IMR-90 (cell line): ENCODE measurements at regions not wholly inside any gene's neighbourhood (a gene's known extent, or its start where the extent isn't known, plus 50 kb on each side); places are given as distances from the start of the nearest gene placed in this dataset.

Experiments
- ATAC-seq: fragments of 200-7000 bp; cut with Tn5 transposase; 2 replicates; pipeline ENCODE4 v1.9.1; 2020; ENCODE audit warnings: low read depth, mild to moderate bottlenecking, moderate library complexity
- BruUV-seq: library from RNA; stranded (reverse); fragments of 400-500 nt; replicated peaks from 2 replicates; lab custom pipeline; 2021; lab: Mats Ljungman, UMichigan
- CTCF ChIA-PET: fragments of 300-600 bp; formaldehyde crosslinking; extraction: SDS; loops from one replicate; lab custom pipeline; 2021; ENCODE audit warnings: antibody characterized with exemption; lab: Yijun Ruan, JAX
- POLR2A ChIA-PET: fragments of 300-600 bp; sonication (Branson Sonifier 250); formaldehyde crosslinking; loops from one replicate; lab custom pipeline; 2022; ENCODE audit warnings: antibody characterized with exemption; ENCODE audit not compliant: unreplicated experiment; lab: Charles Lee
- DNase-seq: peaks from one replicate; pipeline ENCODE4 v3.0.0; 2013
- H2AFZ ChIP-seq: replicated peaks from 2 replicates; pipeline ENCODE3; 2013; ENCODE audit warnings: low read length, mild to moderate bottlenecking; ENCODE audit not compliant: poor library complexity
- H2AK5ac ChIP-seq: 2 replicates; pipeline ENCODE4 v1.6.1; 2013; ENCODE audit warnings: low read depth, low read length, inconsistent platforms
- H2AK9ac ChIP-seq: replicated peaks from 2 replicates; pipeline ENCODE3; 2013; ENCODE audit warnings: mild to moderate bottlenecking, low read depth, low read length, moderate library complexity; ENCODE audit not compliant: poor library complexity
- H2BK120ac ChIP-seq: 2 replicates; pipeline ENCODE4 v1.6.1; 2013; ENCODE audit warnings: low read depth, low read length, inconsistent platforms
- H2BK15ac ChIP-seq: 3 replicates; pipeline ENCODE4 v1.6.1; 2013; ENCODE audit warnings: low read depth, low read length, inconsistent platforms
- H2BK20ac ChIP-seq: 2 replicates; pipeline ENCODE4 v1.6.1; 2013; ENCODE audit warnings: low read depth, mild to moderate bottlenecking, inconsistent platforms, low read length, moderate library complexity
- H2BK5ac ChIP-seq: 2 replicates; pipeline ENCODE4 v1.6.1; 2013; ENCODE audit warnings: mild to moderate bottlenecking, low read depth, low read length, inconsistent platforms; ENCODE audit not compliant: poor library complexity, severe bottlenecking
- H3K14ac ChIP-seq: replicated peaks from 2 replicates; pipeline ENCODE4 v1.6.1; 2013; ENCODE audit warnings: low read depth, low read length, inconsistent platforms
- H3K18ac ChIP-seq: 2 replicates; pipeline ENCODE4 v1.6.1; 2013; ENCODE audit warnings: low read depth, low read length, control low read depth
- H3K23ac ChIP-seq: 2 replicates; pipeline ENCODE4 v1.6.1; 2013; ENCODE audit warnings: low read depth, low read length, inconsistent platforms
- H3K27ac ChIP-seq: 2 replicates; pipeline ENCODE4 v1.5.1; 2013; ENCODE audit warnings: mild to moderate bottlenecking, control low read depth, low read length; ENCODE audit not compliant: insufficient read depth
- H3K27me3 ChIP-seq: 2 replicates; pipeline ENCODE4 v1.6.1; 2013; ENCODE audit warnings: low read length; ENCODE audit not compliant: control insufficient read depth, insufficient read depth
- H3K36me3 ChIP-seq: 2 replicates; pipeline ENCODE4 v1.6.1; 2013; ENCODE audit warnings: low read length, mixed read lengths; ENCODE audit not compliant: control insufficient read depth, insufficient read depth
- H3K4ac ChIP-seq: 2 replicates; pipeline ENCODE4 v1.6.1; 2013; ENCODE audit warnings: low read depth, low read length, inconsistent platforms
- H3K4me1 ChIP-seq: 2 replicates; pipeline ENCODE4 v1.6.1; 2013; ENCODE audit warnings: low read length, mixed read lengths; ENCODE audit not compliant: control insufficient read depth, insufficient read depth
- H3K4me2 ChIP-seq: 2 replicates; pipeline ENCODE4 v1.6.1; 2013; ENCODE audit warnings: low read depth, mild to moderate bottlenecking, control low read depth, low read length, moderate library complexity
- H3K4me3 ChIP-seq: 2 replicates; pipeline ENCODE4 v1.5.1; 2013; ENCODE audit warnings: low read depth, mild to moderate bottlenecking, control low read depth, low read length, moderate library complexity; ENCODE audit not compliant: insufficient read depth
- H3K56ac ChIP-seq: 2 replicates; pipeline ENCODE4 v1.6.1; 2013; ENCODE audit warnings: low read length, inconsistent platforms; ENCODE audit not compliant: insufficient read depth; ENCODE audit errors: extremely low read depth
- H3K79me1 ChIP-seq, 2 experiments: 2 replicates each; pipeline ENCODE4 v1.6.1; 2013; ENCODE audit warnings: low read length in 2 of 2, inconsistent platforms in 1 of 2, low read depth in 1 of 2
- H3K9ac ChIP-seq: 2 replicates; pipeline ENCODE4 v1.6.1; 2013; ENCODE audit warnings: low read depth, low read length, control low read depth
- H3K9me1 ChIP-seq: 2 replicates; pipeline ENCODE4 v1.6.1; 2013; ENCODE audit warnings: low read length, inconsistent platforms; ENCODE audit not compliant: insufficient read depth
- H3K9me3 ChIP-seq: 2 replicates; pipeline ENCODE4 v1.6.1; 2013; ENCODE audit warnings: low read length; ENCODE audit not compliant: control insufficient read depth, insufficient read depth
- H4K20me1 ChIP-seq: 2 replicates; pipeline ENCODE4 v1.6.1; 2013; ENCODE audit warnings: low read length, inconsistent platforms; ENCODE audit not compliant: insufficient read depth
- H4K5ac ChIP-seq: 2 replicates; pipeline ENCODE4 v1.6.1; 2013; ENCODE audit warnings: mild to moderate bottlenecking, low read depth, low read length, control low read depth
- H4K8ac ChIP-seq, 2 experiments: 2 replicates each; pipeline ENCODE4 v1.6.1; 2013; ENCODE audit warnings: low read depth in 2 of 2, low read length in 2 of 2, control low read depth in 1 of 2, inconsistent platforms in 1 of 2
- H4K91ac ChIP-seq: 2 replicates; pipeline ENCODE4 v1.6.1; 2013; ENCODE audit warnings: low read depth, low read length, inconsistent platforms; ENCODE audit not compliant: insufficient read depth
- BHLHE40 ChIP-seq: fragments of 150-350 bp; IDR thresholded peaks from 2 replicates; pipeline ENCODE4 v1.6.1; 2016; ENCODE audit warnings: mild to moderate bottlenecking, low read depth, low read length
- CEBPB ChIP-seq: IDR thresholded peaks from 2 replicates; pipeline ENCODE4 v1.6.1; 2012; ENCODE audit warnings: low read depth, low read length, improper control_type of control experiment
- CHD1 ChIP-seq: IDR thresholded peaks from 2 replicates; pipeline ENCODE4 v1.6.1; 2012; ENCODE audit warnings: low read depth, low read length, improper control_type of control experiment
- FOS ChIP-seq: fragments of 150-350 bp; IDR thresholded peaks from 2 replicates; pipeline ENCODE4 v1.6.1; 2016; ENCODE audit warnings: low read depth, low read length
- MAZ ChIP-seq: IDR thresholded peaks from 2 replicates; pipeline ENCODE4 v1.6.1; 2012; ENCODE audit warnings: low read depth, mild to moderate bottlenecking, low read length, improper control_type of control experiment, moderate library complexity, borderline replicate concordance
- POLR2A ChIP-seq: IDR thresholded peaks from 2 replicates; pipeline ENCODE4 v1.6.1; 2012; ENCODE audit warnings: mild to moderate bottlenecking, low read depth, low read length
- RAD21 ChIP-seq: IDR thresholded peaks from 2 replicates; pipeline ENCODE4 v1.6.1; 2012; ENCODE audit warnings: low read length, improper control_type of control experiment
- RFX5 ChIP-seq: IDR thresholded peaks from 2 replicates; pipeline ENCODE4 v1.8.0; 2012; ENCODE audit warnings: low read depth, mild to moderate bottlenecking, low read length, moderate library complexity
- WGBS, 2 experiments: methylation state at CpG; one replicate each; pipeline versions ENCODE4 v1.1.5 to v1.1.7; 2013; ENCODE audit warnings: missing lambda C conversion rate in 2 of 2; ENCODE audit not compliant: insufficient read length in 1 of 2; ENCODE audit errors: extremely low coverage in 2 of 2; 5-methylcytosine and 5-hydroxymethylcytosine counted together
- dilution Hi-C: fragments of 300-500 bp; cut with HindIII; formaldehyde crosslinking; loops from one replicate; pipeline ENCODE4 v1.14.3; 2018; ENCODE audit warnings: low sequenced_read_pairs; ENCODE audit not compliant: unreplicated experiment
- in situ Hi-C: fragments of 300-500 bp; cut with MboI; formaldehyde crosslinking; loops from 3 replicates; pipeline ENCODE4 v1.14.3; 2019; ENCODE audit warnings: low sequenced_read_pairs, inconsistent platforms, mixed read lengths
- intact Hi-C: fragments of 100-400 bp; cut with micrococcal nuclease; formaldehyde crosslinking; loops from 2 replicates; pipeline ENCODE4 v1.10.0; 2022
- TF ChIP-seq, protein P1 (sequence below): conservative IDR thresholded peaks from 2 replicates; pipeline ENCODE4 v1.5.1; 2012; ENCODE audit warnings: mild to moderate bottlenecking, low read depth, low read length, improper control_type of control experiment
- TF ChIP-seq, protein P2 (sequence below): fragments of 150-350 bp; IDR thresholded peaks from 2 replicates; pipeline ENCODE4 v1.6.1; 2016; ENCODE audit warnings: low read depth, mild to moderate bottlenecking, low read length, moderate library complexity, borderline replicate concordance
- TF ChIP-seq, protein P3 (sequence below): fragments of 150-350 bp; IDR thresholded peaks from 2 replicates; pipeline ENCODE4 v1.6.1; 2017; ENCODE audit warnings: mild to moderate bottlenecking, antibody characterized with exemption, low read length, low read depth

DNA sequence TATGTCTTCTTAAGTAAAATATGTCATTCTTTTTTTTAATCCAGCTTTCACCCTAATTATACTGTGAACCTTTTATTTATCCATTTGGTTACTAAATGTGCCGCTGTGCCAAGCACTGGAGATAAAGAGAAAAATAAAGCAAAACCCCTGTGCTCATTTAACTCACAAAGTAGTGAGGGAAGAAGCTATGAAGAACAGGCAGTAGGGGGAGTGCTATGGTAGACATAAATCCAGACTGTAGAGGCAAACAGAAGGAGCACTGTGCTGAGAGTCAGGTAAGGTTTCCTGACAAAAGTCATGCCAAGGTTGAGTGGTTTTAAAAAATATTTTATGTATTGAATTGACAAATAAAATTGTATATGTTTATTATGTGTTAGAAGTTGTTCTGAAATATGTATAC is 188.5 kb upstream of the SYT10 start:
- no TSS peak for BruUV-seq
- Histone ChIP-seq H3K4me1 (no peaks in the 10 kb centered on the region), H3K4me2 (no peak overlapping the region), H2BK5ac (no peak overlapping the region), H2BK15ac (no peak overlapping the region), H3K9me3 (peaks cover 4% of the 10 kb centered on the region; the same call in 1 of the 2 replicates), H3K14ac (no peak overlapping the region), H2BK20ac (no peak overlapping the region), H3K9me1 (no peaks in the 10 kb centered on the region), H3K79me1 (no peaks in the 10 kb centered on the region), H4K8ac (no peak overlapping the region), H2AK9ac (no peak overlapping the region), H2BK120ac (no peak overlapping the region), H3K9ac (no peak overlapping the region), H3K18ac (no peak overlapping the region), H4K5ac (no peak overlapping the region), H2AK5ac (no peak overlapping the region), H3K4ac (no peak overlapping the region), H3K56ac (no peak overlapping the region), H3K27me3 (no peaks in the 10 kb centered on the region), H3K23ac (no peak overlapping the region), H4K20me1 (no peaks in the 10 kb centered on the region), H3K27ac (no peak overlapping the region), H3K4me3 (no peak overlapping the region), H3K36me3 (no peaks in the 10 kb centered on the region), H2AFZ (no peak overlapping the region), H4K91ac (no peak overlapping the region)
- TF ChIP-seq CEBPB = no peak
- no peak for TF ChIP-seq POLR2A
- TF ChIP-seq FOS = no peak
- no peak for TF ChIP-seq BHLHE40
- TF ChIP-seq, protein P1, sequence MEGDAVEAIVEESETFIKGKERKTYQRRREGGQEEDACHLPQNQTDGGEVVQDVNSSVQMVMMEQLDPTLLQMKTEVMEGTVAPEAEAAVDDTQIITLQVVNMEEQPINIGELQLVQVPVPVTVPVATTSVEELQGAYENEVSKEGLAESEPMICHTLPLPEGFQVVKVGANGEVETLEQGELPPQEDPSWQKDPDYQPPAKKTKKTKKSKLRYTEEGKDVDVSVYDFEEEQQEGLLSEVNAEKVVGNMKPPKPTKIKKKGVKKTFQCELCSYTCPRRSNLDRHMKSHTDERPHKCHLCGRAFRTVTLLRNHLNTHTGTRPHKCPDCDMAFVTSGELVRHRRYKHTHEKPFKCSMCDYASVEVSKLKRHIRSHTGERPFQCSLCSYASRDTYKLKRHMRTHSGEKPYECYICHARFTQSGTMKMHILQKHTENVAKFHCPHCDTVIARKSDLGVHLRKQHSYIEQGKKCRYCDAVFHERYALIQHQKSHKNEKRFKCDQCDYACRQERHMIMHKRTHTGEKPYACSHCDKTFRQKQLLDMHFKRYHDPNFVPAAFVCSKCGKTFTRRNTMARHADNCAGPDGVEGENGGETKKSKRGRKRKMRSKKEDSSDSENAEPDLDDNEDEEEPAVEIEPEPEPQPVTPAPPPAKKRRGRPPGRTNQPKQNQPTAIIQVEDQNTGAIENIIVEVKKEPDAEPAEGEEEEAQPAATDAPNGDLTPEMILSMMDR = no peak
- TF ChIP-seq RFX5 = no peak
- no peak for TF ChIP-seq CHD1
- TF ChIP-seq, protein P2, sequence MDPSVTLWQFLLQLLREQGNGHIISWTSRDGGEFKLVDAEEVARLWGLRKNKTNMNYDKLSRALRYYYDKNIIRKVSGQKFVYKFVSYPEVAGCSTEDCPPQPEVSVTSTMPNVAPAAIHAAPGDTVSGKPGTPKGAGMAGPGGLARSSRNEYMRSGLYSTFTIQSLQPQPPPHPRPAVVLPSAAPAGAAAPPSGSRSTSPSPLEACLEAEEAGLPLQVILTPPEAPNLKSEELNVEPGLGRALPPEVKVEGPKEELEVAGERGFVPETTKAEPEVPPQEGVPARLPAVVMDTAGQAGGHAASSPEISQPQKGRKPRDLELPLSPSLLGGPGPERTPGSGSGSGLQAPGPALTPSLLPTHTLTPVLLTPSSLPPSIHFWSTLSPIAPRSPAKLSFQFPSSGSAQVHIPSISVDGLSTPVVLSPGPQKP = no peak
- TF ChIP-seq RAD21 = no peak
- no peak for TF ChIP-seq MAZ
- TF ChIP-seq, protein P3, sequence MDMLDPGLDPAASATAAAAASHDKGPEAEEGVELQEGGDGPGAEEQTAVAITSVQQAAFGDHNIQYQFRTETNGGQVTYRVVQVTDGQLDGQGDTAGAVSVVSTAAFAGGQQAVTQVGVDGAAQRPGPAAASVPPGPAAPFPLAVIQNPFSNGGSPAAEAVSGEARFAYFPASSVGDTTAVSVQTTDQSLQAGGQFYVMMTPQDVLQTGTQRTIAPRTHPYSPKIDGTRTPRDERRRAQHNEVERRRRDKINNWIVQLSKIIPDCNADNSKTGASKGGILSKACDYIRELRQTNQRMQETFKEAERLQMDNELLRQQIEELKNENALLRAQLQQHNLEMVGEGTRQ = no peak
- ChIA-PET POLR2A (no interaction called here), CTCF (no interaction called here)
- in situ Hi-C loops = no loop called here
- dilution Hi-C loops = no loop called here
- ATAC-seq (no peak), DNase-seq (no peak)
- intact Hi-C loops = no loop called here
- WGBS, 2 experiments = no CpG with 5 or more reads among the region's 1 CpG
